OCI-LY1 (cell line): ENCODE measurements at regions not wholly inside any gene's neighbourhood (a gene's known extent, or its start where the extent isn't known, plus 50 kb on each side); places are given as distances from the start of the nearest gene placed in this dataset.

ENCODE experiments used
- H2AFZ ChIP-seq: fragments of 200-600 bp; sonication (generic), shearing (Covaris generic); 2 replicates; pipeline ENCODE4 v1.6.0; 2014; ENCODE audit warnings: antibody characterized with exemption, mild to moderate bottlenecking, low read length
- H3F3A ChIP-seq: fragments of 200-600 bp; sonication (generic), shearing (Covaris generic); 2 replicates; pipeline ENCODE4 v1.6.0; 2014; ENCODE audit warnings: mild to moderate bottlenecking, antibody characterized with exemption, low read length, moderate library complexity; ENCODE audit not compliant: insufficient read depth
- H3K27ac ChIP-seq: fragments of 200-600 bp; sonication (generic); 2 replicates; pipeline ENCODE4 v1.5.1; 2014; ENCODE audit warnings: low read length, mixed run types, mild to moderate bottlenecking, low read depth; ENCODE audit not compliant: poor library complexity, severe bottlenecking
- H3K27me3 ChIP-seq: fragments of 200-600 bp; sonication (generic); 2 replicates; pipeline ENCODE4 v1.6.0; 2014; ENCODE audit warnings: antibody characterized with exemption, mild to moderate bottlenecking, low read length, moderate library complexity; ENCODE audit not compliant: insufficient read depth
- H3K36me3 ChIP-seq: fragments of 200-600 bp; sonication (generic); 2 replicates; pipeline ENCODE4 v1.6.1; 2014; ENCODE audit warnings: mild to moderate bottlenecking, antibody characterized with exemption, low read length, moderate library complexity, mixed read lengths; ENCODE audit not compliant: insufficient read depth
- H3K4me1 ChIP-seq: fragments of 200-600 bp; sonication (generic); 2 replicates; pipeline ENCODE4 v1.5.1; 2014; ENCODE audit warnings: mild to moderate bottlenecking, low read length, moderate library complexity; ENCODE audit not compliant: insufficient read depth, severe bottlenecking
- H3K4me2 ChIP-seq: fragments of 200-600 bp; sonication (generic), shearing (Covaris generic); 2 replicates; pipeline ENCODE4 v1.6.1; 2014; ENCODE audit warnings: low read length
- H3K4me3 ChIP-seq: fragments of 200-600 bp; sonication (generic); 2 replicates; pipeline ENCODE4 v1.5.1; 2014; ENCODE audit warnings: low read length, low read depth, mild to moderate bottlenecking, mixed read lengths; ENCODE audit not compliant: poor library complexity, severe bottlenecking
- H3K79me2 ChIP-seq: fragments of 200-600 bp; shearing (Covaris generic); 2 replicates; pipeline ENCODE4 v1.6.1; 2016; ENCODE audit warnings: mixed run types, low read length, mixed read lengths; ENCODE audit not compliant: insufficient read depth
- H3K9ac ChIP-seq: fragments of 200-600 bp; sonication (generic), shearing (Covaris generic); 2 replicates; pipeline ENCODE4 v1.6.1; 2014; ENCODE audit warnings: mild to moderate bottlenecking, low read length, mixed read lengths
- H3K9me2 ChIP-seq: fragments of 200-600 bp; sonication (generic), shearing (Covaris generic); 2 replicates; pipeline ENCODE4 v1.6.1; 2014; ENCODE audit warnings: low read depth, mild to moderate bottlenecking, low read length, mixed read lengths
- H3K9me3 ChIP-seq: fragments of 200-600 bp; shearing (Covaris generic); 2 replicates; pipeline ENCODE4 v1.6.1; 2014; ENCODE audit warnings: low read length, mixed read lengths
- H4K20me1 ChIP-seq: fragments of 200-600 bp; sonication (generic), shearing (Covaris generic); 2 replicates; pipeline ENCODE4 v1.6.0; 2016; ENCODE audit warnings: mild to moderate bottlenecking, low read length; ENCODE audit not compliant: insufficient read depth
- EZH2 ChIP-seq: fragments of 200-600 bp; sonication (generic), shearing (Covaris generic); IDR thresholded peaks from 2 replicates; pipeline ENCODE4 v1.8.0; 2017; ENCODE audit warnings: borderline replicate concordance, mixed run types, mild to moderate bottlenecking, antibody characterized with exemption, low read length, moderate library complexity, mixed read lengths
- TF ChIP-seq, protein P1 (sequence below): fragments of 200-600 bp; sonication (generic), shearing (Covaris generic); IDR thresholded peaks from 2 replicates; pipeline ENCODE4 v1.5.1; 2017; ENCODE audit warnings: mild to moderate bottlenecking, antibody characterized with exemption, low read length, moderate library complexity, mixed read lengths

DNA sequence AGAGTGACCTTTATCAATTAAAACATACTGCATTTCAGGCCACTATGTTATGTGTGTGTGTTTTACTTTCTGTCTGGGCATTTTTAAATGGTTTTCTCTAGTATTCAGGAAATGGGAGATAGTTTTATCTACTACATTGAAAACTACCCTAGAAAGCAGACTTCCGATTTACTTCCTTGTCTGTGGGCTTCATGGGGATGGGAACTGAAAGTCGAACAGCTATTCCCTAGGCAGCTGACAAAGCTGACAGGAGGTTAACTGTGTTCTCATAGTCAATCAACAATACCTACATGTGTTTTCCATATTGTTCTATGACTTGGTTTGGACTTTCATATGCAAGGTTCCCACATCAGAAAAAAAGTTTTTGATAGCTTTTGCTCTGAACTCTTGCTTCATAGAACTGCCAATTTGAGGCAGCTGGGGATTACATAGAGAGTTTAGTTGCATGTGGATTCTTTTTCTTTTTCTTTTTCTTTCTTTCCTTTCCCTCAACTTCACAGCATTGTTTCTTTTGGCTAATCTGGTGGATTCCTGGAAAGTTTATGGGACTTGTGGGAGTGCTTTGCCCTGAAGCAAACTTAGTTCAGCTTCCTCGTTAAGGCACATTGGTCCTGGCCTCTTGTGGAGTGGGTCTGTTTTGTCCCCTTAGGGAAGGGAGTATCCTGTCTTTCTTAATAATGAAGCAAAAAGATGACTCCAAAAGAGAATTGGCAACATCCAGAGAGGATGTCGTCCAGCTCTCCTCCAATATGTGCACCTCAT, 327.1 kb upstream of the GIMD1 start:
- Histone ChIP-seq H3K4me1 (no peaks in the 10 kb centered on the region), H3K9me3 (no peaks in the 10 kb centered on the region), H3K36me3 (no peaks in the 10 kb centered on the region), H3K4me2 (no peak overlapping the region), H3K27ac (no peak overlapping the region), H3K4me3 (no peak overlapping the region), H3K79me2 (no peaks in the 10 kb centered on the region), H3K9ac (no peak overlapping the region), H3K27me3 (no peaks in the 10 kb centered on the region), H3K9me2 (no peaks in the 10 kb centered on the region), H4K20me1 (no peaks in the 10 kb centered on the region), H3F3A (no peaks in the 10 kb centered on the region), H2AFZ (no peak overlapping the region)
- TF ChIP-seq EZH2 = no peak
- TF ChIP-seq, protein P1, sequence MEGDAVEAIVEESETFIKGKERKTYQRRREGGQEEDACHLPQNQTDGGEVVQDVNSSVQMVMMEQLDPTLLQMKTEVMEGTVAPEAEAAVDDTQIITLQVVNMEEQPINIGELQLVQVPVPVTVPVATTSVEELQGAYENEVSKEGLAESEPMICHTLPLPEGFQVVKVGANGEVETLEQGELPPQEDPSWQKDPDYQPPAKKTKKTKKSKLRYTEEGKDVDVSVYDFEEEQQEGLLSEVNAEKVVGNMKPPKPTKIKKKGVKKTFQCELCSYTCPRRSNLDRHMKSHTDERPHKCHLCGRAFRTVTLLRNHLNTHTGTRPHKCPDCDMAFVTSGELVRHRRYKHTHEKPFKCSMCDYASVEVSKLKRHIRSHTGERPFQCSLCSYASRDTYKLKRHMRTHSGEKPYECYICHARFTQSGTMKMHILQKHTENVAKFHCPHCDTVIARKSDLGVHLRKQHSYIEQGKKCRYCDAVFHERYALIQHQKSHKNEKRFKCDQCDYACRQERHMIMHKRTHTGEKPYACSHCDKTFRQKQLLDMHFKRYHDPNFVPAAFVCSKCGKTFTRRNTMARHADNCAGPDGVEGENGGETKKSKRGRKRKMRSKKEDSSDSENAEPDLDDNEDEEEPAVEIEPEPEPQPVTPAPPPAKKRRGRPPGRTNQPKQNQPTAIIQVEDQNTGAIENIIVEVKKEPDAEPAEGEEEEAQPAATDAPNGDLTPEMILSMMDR = no peak

DNA sequence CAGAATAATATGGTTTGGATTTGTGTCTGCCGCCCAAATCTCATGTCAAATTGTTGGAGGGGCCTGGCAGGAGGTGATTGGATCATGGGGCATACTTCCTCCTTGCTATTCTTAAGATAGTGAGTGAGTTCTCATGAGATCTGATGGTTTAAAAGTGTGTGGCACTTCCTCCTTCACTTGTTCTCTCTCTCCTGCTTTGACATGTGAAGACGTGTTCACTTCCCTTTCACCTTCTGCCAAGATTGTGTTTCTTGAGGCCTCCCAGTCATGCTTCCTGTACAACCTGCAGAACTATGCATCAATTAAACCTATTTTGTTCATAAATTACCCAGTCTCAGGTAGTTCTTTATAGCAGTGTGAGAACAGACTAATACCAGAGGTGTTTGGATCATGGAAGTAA, 325.7 kb upstream of the GIMD1 start:
- Histone ChIP-seq H3K4me1 (no peaks in the 10 kb centered on the region), H3K36me3 (no peaks in the 10 kb centered on the region), H3K27me3 (no peaks in the 10 kb centered on the region), H3K79me2 (no peaks in the 10 kb centered on the region), H4K20me1 (no peaks in the 10 kb centered on the region), H3K4me2 (no peak overlapping the region), H3K27ac (no peak overlapping the region), H2AFZ (no peak overlapping the region), H3K9ac (no peak overlapping the region), H3F3A (no peaks in the 10 kb centered on the region), H3K9me2 (no peaks in the 10 kb centered on the region), H3K4me3 (no peak overlapping the region), H3K9me3 (no peaks in the 10 kb centered on the region)
- no peak for TF ChIP-seq EZH2
- TF ChIP-seq, protein P1 = no peak

DNA sequence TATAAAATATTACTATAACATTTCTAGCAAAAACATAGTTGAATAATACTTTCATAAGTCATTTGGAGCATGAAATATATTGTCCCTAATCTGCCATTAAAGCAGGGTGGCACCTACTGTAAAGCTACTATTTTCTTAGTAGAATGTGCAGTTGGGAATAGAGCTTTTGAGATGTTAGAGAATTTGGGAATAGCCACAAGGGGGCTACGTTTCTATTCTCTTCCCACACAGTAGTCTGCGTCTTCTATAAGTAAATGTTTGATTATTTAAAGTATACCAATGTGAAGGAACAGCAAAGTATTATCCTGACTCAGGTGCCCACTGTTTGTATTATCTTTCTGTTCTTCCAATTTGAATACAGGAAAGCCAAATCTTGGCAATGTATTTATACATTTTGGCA, 323.2 kb upstream of the GIMD1 start:
- Histone ChIP-seq H4K20me1 (no peaks in the 10 kb centered on the region), H3K9me2 (no peaks in the 10 kb centered on the region), H3K9ac (no peak overlapping the region), H3K4me3 (no peak overlapping the region), H3K36me3 (no peaks in the 10 kb centered on the region), H3K27me3 (no peaks in the 10 kb centered on the region), H3K79me2 (no peaks in the 10 kb centered on the region), H2AFZ (no peak overlapping the region), H3K4me1 (no peaks in the 10 kb centered on the region), H3K4me2 (no peak overlapping the region), H3F3A (no peaks in the 10 kb centered on the region), H3K27ac (no peak overlapping the region), H3K9me3 (no peaks in the 10 kb centered on the region)
- no peak for TF ChIP-seq EZH2

DNA sequence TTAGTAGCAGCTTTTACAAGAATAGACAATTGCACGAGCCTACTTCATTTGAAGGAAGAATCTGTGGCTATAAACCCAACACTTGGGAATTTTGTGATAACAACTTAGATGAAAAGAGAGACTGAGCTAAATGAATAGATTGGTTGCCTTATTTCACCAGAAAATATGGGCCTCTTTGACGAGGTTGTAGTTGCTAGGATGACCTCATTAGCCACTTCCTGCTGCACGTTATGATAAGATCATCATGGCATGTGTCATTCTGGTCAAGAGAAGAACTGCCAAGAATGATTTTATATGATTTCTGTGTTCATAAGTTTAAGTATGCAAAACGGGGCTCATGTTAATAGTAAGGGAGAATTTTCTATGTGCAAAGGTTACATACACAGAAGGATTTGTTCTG, 321.9 kb upstream of the GIMD1 start:
- TF ChIP-seq, protein P1 = no peak
- TF ChIP-seq EZH2 = no peak
- H3K36me3 ChIP-seq = no peaks in the 10 kb centered on the region
- H3K27me3 ChIP-seq = no peaks in the 10 kb centered on the region
- H3K9me3 ChIP-seq = no peaks in the 10 kb centered on the region
- no peaks in the 10 kb centered on the region for H3K4me1 ChIP-seq
- no peak overlapping the region for H3K9ac ChIP-seq
- H3K9me2 ChIP-seq = no peaks in the 10 kb centered on the region
- no peaks in the 10 kb centered on the region for H4K20me1 ChIP-seq
- H2AFZ ChIP-seq = no peak overlapping the region
- H3K4me2 ChIP-seq = no peak overlapping the region
- H3K79me2 ChIP-seq = no peaks in the 10 kb centered on the region
- no peaks in the 10 kb centered on the region for H3F3A ChIP-seq
- no peak overlapping the region for H3K27ac ChIP-seq
- no peak overlapping the region for H3K4me3 ChIP-seq
